H9 (cell line): ENCODE measurements at regions not wholly inside any gene's neighbourhood (a gene's known extent, or its start where the extent isn't known, plus 50 kb on each side); places are given as distances from the start of the nearest gene placed in this dataset.

Source experiments
- DNase-seq: peaks from one replicate; pipeline ENCODE4 v3.0.0-alpha.2; 2017
- H2AFZ ChIP-seq: one replicate; pipeline ENCODE4 v1.6.1; 2013; ENCODE audit warnings: mild to moderate bottlenecking, low read length, control low read depth, moderate library complexity
- H2AK5ac ChIP-seq: 2 replicates; pipeline ENCODE4 v1.6.1; 2013; ENCODE audit warnings: low read length, control low read depth, mixed read lengths; ENCODE audit not compliant: insufficient read length
- H2BK120ac ChIP-seq: one replicate; pipeline ENCODE4 v1.6.1; 2013; ENCODE audit warnings: low read depth, mild to moderate bottlenecking, low read length, control low read depth, inconsistent platforms; ENCODE audit not compliant: poor library complexity, severe bottlenecking
- H2BK12ac ChIP-seq: 2 replicates; pipeline ENCODE4 v1.6.1; 2013; ENCODE audit warnings: low read length, control low read depth, mixed read lengths, low read depth; ENCODE audit not compliant: insufficient read length
- H2BK15ac ChIP-seq: 2 replicates; pipeline ENCODE4 v1.6.1; 2013; ENCODE audit warnings: low read depth, low read length, control low read depth
- H2BK20ac ChIP-seq: one replicate; pipeline ENCODE4 v1.6.1; 2013; ENCODE audit warnings: low read depth, mild to moderate bottlenecking, low read length, control low read depth, inconsistent platforms; ENCODE audit not compliant: poor library complexity, severe bottlenecking
- H2BK5ac ChIP-seq: 2 replicates; pipeline ENCODE4 v1.6.1; 2013; ENCODE audit warnings: low read length, control low read depth, mixed read lengths; ENCODE audit not compliant: insufficient read length
- H3K14ac ChIP-seq: 2 replicates; pipeline ENCODE4 v1.6.1; 2013; ENCODE audit warnings: low read length, control low read depth; ENCODE audit not compliant: insufficient read depth
- H3K18ac ChIP-seq: 2 replicates; pipeline ENCODE4 v1.6.1; 2013; ENCODE audit warnings: low read depth, mild to moderate bottlenecking, mixed read lengths, low read length, control low read depth; ENCODE audit not compliant: insufficient read length
- H3K23ac ChIP-seq: 2 replicates; pipeline ENCODE4 v1.6.1; 2013; ENCODE audit warnings: low read length, control low read depth, mixed read lengths, low read depth; ENCODE audit not compliant: insufficient read length
- H3K23me2 ChIP-seq: 2 replicates; pipeline ENCODE4 v1.6.1; 2013; ENCODE audit warnings: low read depth, mild to moderate bottlenecking, mixed read lengths, low read length, control low read depth; ENCODE audit not compliant: insufficient read length, poor library complexity, severe bottlenecking
- H3K27ac ChIP-seq: 2 replicates; pipeline ENCODE4 v1.5.1; 2013; ENCODE audit warnings: low read length, control low read depth, mixed read lengths, low read depth; ENCODE audit not compliant: insufficient read length
- H3K27me3 ChIP-seq: 2 replicates; pipeline ENCODE4 v1.6.1; 2013; ENCODE audit warnings: low read length, control low read depth, inconsistent platforms; ENCODE audit not compliant: insufficient read depth
- H3K4ac ChIP-seq: 2 replicates; pipeline ENCODE4 v1.6.1; 2013; ENCODE audit warnings: low read depth, mild to moderate bottlenecking, control low read depth, inconsistent platforms, low read length, moderate library complexity
- H3K4me1 ChIP-seq: 2 replicates; pipeline ENCODE4 v1.6.1; 2013; ENCODE audit warnings: low read length, control low read depth, inconsistent platforms; ENCODE audit not compliant: insufficient read depth
- H3K4me2 ChIP-seq: 2 replicates; pipeline ENCODE4 v1.6.1; 2013; ENCODE audit warnings: low read length, control low read depth, mixed read lengths; ENCODE audit not compliant: insufficient read length, insufficient read depth
- H3K56ac ChIP-seq: 2 replicates; pipeline ENCODE4 v1.6.1; 2013; ENCODE audit warnings: low read depth, mild to moderate bottlenecking, mixed read lengths, low read length, control low read depth; ENCODE audit not compliant: insufficient read length
- H3K79me1 ChIP-seq: 2 replicates; pipeline ENCODE4 v1.6.1; 2013; ENCODE audit warnings: low read depth, mild to moderate bottlenecking, moderate library complexity, low read length, control low read depth, inconsistent platforms; ENCODE audit not compliant: insufficient read depth, poor library complexity, severe bottlenecking
- H3K79me2 ChIP-seq: 2 replicates; pipeline ENCODE4 v1.6.1; 2013; ENCODE audit warnings: low read length, control low read depth, inconsistent platforms; ENCODE audit not compliant: insufficient read depth
- H3K9ac ChIP-seq: 2 replicates; pipeline ENCODE4 v1.6.1; 2013; ENCODE audit warnings: low read length, control low read depth, mixed read lengths; ENCODE audit not compliant: insufficient read length; ENCODE audit errors: extremely low read depth
- H3K9me3 ChIP-seq: one replicate; pipeline ENCODE4 v1.6.1; 2013; ENCODE audit warnings: low read depth, low read length, inconsistent platforms; ENCODE audit not compliant: control insufficient read depth
- H3T11ph ChIP-seq: one replicate; pipeline ENCODE4 v1.6.1; 2013; ENCODE audit warnings: mild to moderate bottlenecking, low read length, control low read depth, inconsistent platforms
- H4K20me1 ChIP-seq: one replicate; pipeline ENCODE4 v1.6.1; 2013; ENCODE audit not compliant: control insufficient read depth, insufficient read length, insufficient read depth
- H4K5ac ChIP-seq: 2 replicates; pipeline ENCODE4 v1.6.1; 2013; ENCODE audit warnings: low read depth, mild to moderate bottlenecking, mixed read lengths, low read length, control low read depth; ENCODE audit not compliant: insufficient read length
- H4K8ac ChIP-seq: replicated peaks from 2 replicates; pipeline ENCODE4 v1.6.1; 2013; ENCODE audit warnings: low read length, control low read depth, mixed read lengths, low read depth; ENCODE audit not compliant: insufficient read length
- H4K91ac ChIP-seq: 2 replicates; pipeline ENCODE4 v1.6.1; 2013; ENCODE audit warnings: low read depth, mild to moderate bottlenecking, moderate library complexity, mixed read lengths, low read length, control low read depth; ENCODE audit not compliant: insufficient read length
- H3K27ac Mint-ChIP-seq, 3 experiments: 2 replicates in 2 of 3; 3 replicates in 1 of 3; pipeline ENCODE4 v1.8.0; 2020 to 2021; ENCODE audit warnings: mixed read lengths in 3 of 3, mild to moderate bottlenecking in 1 of 3, moderate library complexity in 1 of 3
- H3K27me3 Mint-ChIP-seq: 2 replicates; pipeline ENCODE4 v1.8.0; 2021; ENCODE audit warnings: low read depth, mild to moderate bottlenecking, moderate library complexity, mixed read lengths
- H3K36me3 Mint-ChIP-seq, 3 experiments: 2 replicates in 2 of 3; 3 replicates in 1 of 3; pipeline ENCODE4 v1.8.0; 2020 to 2021; ENCODE audit warnings: low read depth in 3 of 3, mixed read lengths in 3 of 3; ENCODE audit not compliant: insufficient read depth in 1 of 3
- H3K4me1 Mint-ChIP-seq, 2 experiments: 2 replicates each; pipeline ENCODE4 v1.8.0; 2020; ENCODE audit warnings: mixed read lengths in 2 of 2
- H3K4me3 Mint-ChIP-seq, 2 experiments: 2 replicates in 1 of 2; 3 replicates in 1 of 2; pipeline ENCODE4 v1.8.0; 2020 to 2021; ENCODE audit warnings: mild to moderate bottlenecking in 2 of 2, mixed read lengths in 2 of 2, moderate library complexity in 1 of 2
- H3K9me3 Mint-ChIP-seq, 2 experiments: 2 replicates in 1 of 2; 3 replicates in 1 of 2; pipeline ENCODE4 v1.8.0; 2020; ENCODE audit warnings: mild to moderate bottlenecking in 2 of 2, mixed read lengths in 2 of 2, moderate library complexity in 1 of 2
- CTCF ChIP-seq: fragments of 200-600 bp; sonication (generic); conservative IDR thresholded peaks from 3 replicates; pipeline ENCODE4 v1.8.0; 2021; ENCODE audit warnings: antibody characterized with exemption, mild to moderate bottlenecking

- Histone ChIP-seq H3K27me3 (no peaks in the 10 kb centered on the region), H2AFZ (no peak overlapping the region), H4K20me1 (no peaks in the 10 kb centered on the region), H2BK5ac (no peak overlapping the region), H2BK120ac (no peak overlapping the region), H3K18ac (no peak overlapping the region), H3K4me2 (no peak overlapping the region), H3K4ac (no peak overlapping the region), H3K23me2 (no peaks in the 10 kb centered on the region), H3K56ac (no peak overlapping the region), H4K8ac (no peak overlapping the region), H3K9me3 (no peaks in the 10 kb centered on the region), H3K4me1 (no peaks in the 10 kb centered on the region), H3K79me2 (no peaks in the 10 kb centered on the region), H2BK20ac (no peak overlapping the region), H3K79me1 (no peaks in the 10 kb centered on the region), H3K9ac (no peak overlapping the region), H3K27ac (no peak overlapping the region), H3K23ac (no peak overlapping the region), H4K91ac (no peak overlapping the region), H2BK15ac (no peak overlapping the region), H3K14ac (no peak overlapping the region), H2BK12ac (no peak overlapping the region), H4K5ac (no peak overlapping the region), H3T11ph (no peak overlapping the region), H2AK5ac (no peak overlapping the region)
- no peak for TF ChIP-seq CTCF
- Mint-ChIP-seq H3K27me3 (no peaks in the 10 kb centered on the region), H3K36me3 (no peaks in the 10 kb centered on the region), H3K9me3 (peaks cover 0 to 4% of the 10 kb centered on the region in 2 experiments; a peak in 1 of 5 replicates), H3K27ac (no peak overlapping the region), H3K4me1 (no peaks in the 10 kb centered on the region), H3K4me3 (no peak overlapping the region)
- no peak for DNase-seq
Observed at GRCh38 chr13:82850644-82851043, 1031.6 kb downstream of the SLITRK1 start.
